Activated T-cell treated with anti-CD3 and anti-CD28 coated beads, Interleukin-2, amount 50 U/mL, for 24 hours (primary cell): ENCODE measurements at regions not wholly inside any gene's neighbourhood (a gene's known extent, or its start where the extent isn't known, plus 50 kb on each side); places are given as distances from the start of the nearest gene placed in this dataset.

Experiments used
- DNase-seq: peaks from one replicate; pipeline ENCODE4 v3.0.0-alpha.2; 2020
- H3K27ac Mint-ChIP-seq: 2 replicates; pipeline ENCODE4 v1.8.0; 2020; ENCODE audit warnings: mild to moderate bottlenecking, mixed read lengths
- H3K27me3 Mint-ChIP-seq: 2 replicates; pipeline ENCODE4 v1.8.0; 2020; ENCODE audit warnings: mixed read lengths
- H3K36me3 Mint-ChIP-seq: 2 replicates; pipeline ENCODE4 v1.8.0; 2020; ENCODE audit warnings: low read depth, mixed read lengths
- H3K4me1 Mint-ChIP-seq: 2 replicates; pipeline ENCODE4 v1.8.0; 2020; ENCODE audit warnings: low read depth, mixed read lengths
- H3K4me3 Mint-ChIP-seq: 2 replicates; pipeline ENCODE4 v1.8.0; 2020; ENCODE audit warnings: mild to moderate bottlenecking, moderate library complexity, mixed read lengths
- H3K9me3 Mint-ChIP-seq: 2 replicates; pipeline ENCODE4 v1.8.0; 2020; ENCODE audit warnings: mixed read lengths

DNA sequence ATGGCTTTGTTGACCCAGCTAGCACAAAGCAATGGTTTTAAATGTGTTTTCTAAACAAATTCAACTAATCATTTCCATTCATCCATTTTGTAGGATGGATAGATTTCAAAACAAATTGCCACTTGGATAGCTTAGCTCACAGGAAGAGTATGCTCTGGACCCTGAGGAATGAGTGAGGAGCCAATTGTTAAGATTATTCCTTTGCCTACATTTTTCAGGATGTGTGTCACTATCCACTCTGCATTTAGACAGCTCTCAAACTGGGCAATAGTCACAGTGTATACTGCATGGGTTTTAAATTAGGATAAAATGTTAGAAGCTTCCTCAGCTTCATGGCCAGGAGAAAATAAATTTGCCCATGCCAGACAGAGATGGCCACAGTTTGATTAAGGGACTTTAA is 605.6 kb upstream of the TEX47 start:
- no peak for DNase-seq
- Mint-ChIP-seq H3K36me3 (no peaks in the 10 kb centered on the region), H3K9me3 (no peaks in the 10 kb centered on the region)

DNA sequence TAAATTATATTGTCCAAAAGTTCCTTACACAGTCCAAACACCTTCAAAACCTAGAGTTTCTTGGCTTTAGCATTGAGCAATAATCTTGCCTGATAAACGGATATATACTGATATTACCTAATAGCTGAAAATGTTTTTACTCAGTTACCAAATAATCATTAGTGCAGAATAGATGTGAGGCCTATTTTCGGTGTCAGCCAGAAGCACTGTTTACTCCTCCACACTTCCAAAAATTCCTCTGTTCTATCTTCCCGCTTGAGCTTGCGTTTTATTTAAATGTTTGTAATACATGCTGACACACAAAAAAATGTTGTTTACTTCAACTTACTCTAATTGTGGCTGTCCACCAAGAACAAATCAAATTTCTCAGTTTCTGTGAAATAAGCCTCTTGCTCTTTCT is 606.2 kb upstream of the TEX47 start:
- Mint-ChIP-seq H3K27ac (no peak overlapping the region), H3K4me3 (no peak overlapping the region), H3K4me1 (no peaks in the 10 kb centered on the region), H3K9me3 (no peaks in the 10 kb centered on the region), H3K36me3 (no peaks in the 10 kb centered on the region), H3K27me3 (no peaks in the 10 kb centered on the region)
- no peak for DNase-seq

More for the DNA sequence above, 605.6 kb upstream of the TEX47 start:
- Mint-ChIP-seq H3K27ac (no peak overlapping the region), H3K4me3 (no peak overlapping the region), H3K27me3 (no peaks in the 10 kb centered on the region), H3K4me1 (no peaks in the 10 kb centered on the region)

GRCh38 chr7:89451911-89452310 is 656.4 kb upstream of the TEX47 start:
- no peak overlapping the region for H3K27ac Mint-ChIP-seq
- H3K4me3 Mint-ChIP-seq = no peak overlapping the region
- no peaks in the 10 kb centered on the region for H3K27me3 Mint-ChIP-seq
- H3K4me1 Mint-ChIP-seq = no peaks in the 10 kb centered on the region
- no peaks in the 10 kb centered on the region for H3K36me3 Mint-ChIP-seq
- H3K9me3 Mint-ChIP-seq = peaks cover 2% of the 10 kb centered on the region
- DNase-seq = no peak

DNA sequence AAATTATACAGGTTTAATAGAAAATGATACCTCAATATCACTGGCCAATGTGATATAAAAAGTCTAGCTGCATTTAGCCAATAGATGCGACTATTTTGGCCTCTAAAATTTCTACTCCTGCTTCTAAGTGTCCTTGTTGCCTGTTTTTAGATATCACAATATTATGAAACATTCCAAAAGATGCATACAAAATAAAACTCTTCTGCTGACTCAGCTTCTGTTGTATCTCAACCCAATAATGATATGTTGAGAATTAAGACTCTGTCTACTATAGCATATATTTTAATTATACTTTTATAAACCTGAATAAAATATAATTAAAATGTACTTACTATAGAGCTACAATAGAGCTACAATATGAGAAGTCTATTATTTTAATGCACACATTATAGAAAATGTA is 661.0 kb upstream of the TEX47 start:
- no peak overlapping the region for H3K4me3 Mint-ChIP-seq
- no peaks in the 10 kb centered on the region for H3K9me3 Mint-ChIP-seq
- H3K27me3 Mint-ChIP-seq = no peaks in the 10 kb centered on the region
- H3K27ac Mint-ChIP-seq = no peak overlapping the region
- no peak for DNase-seq
- H3K36me3 Mint-ChIP-seq = no peaks in the 10 kb centered on the region
- H3K4me1 Mint-ChIP-seq = no peaks in the 10 kb centered on the region

DNA sequence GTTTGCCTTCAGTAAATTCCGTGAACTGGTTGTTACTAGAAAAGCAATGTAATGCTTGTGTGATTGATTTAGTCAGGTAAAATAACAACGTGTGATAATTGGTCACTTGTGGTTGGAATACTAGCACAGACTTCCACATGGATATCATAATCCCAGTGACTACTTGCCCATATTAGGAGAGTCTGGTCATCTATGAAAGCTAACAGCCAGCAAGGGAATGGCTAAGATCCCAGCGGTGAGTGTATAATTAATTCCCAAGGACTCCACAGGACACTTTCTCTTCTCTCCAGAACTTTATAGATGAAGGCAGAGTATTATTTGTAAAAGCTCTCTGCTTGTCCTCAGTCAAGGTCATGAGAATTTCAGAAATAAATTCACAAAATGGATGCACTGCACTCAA is 662.6 kb upstream of the TEX47 start:
- Mint-ChIP-seq H3K27me3 (no peaks in the 10 kb centered on the region), H3K4me3 (no peak overlapping the region), H3K27ac (no peak overlapping the region), H3K9me3 (no peaks in the 10 kb centered on the region), H3K4me1 (no peaks in the 10 kb centered on the region), H3K36me3 (no peaks in the 10 kb centered on the region)
- DNase-seq = no peak

GRCh38 chr7:89474456-89474855 is 678.9 kb upstream of the TEX47 start:
- Mint-ChIP-seq H3K36me3 (no peaks in the 10 kb centered on the region), H3K27me3 (no peaks in the 10 kb centered on the region), H3K4me1 (no peaks in the 10 kb centered on the region), H3K27ac (no peak overlapping the region), H3K4me3 (no peak overlapping the region), H3K9me3 (peaks cover 11% of the 10 kb centered on the region)
- no peak for DNase-seq

- Mint-ChIP-seq H3K4me1 (no peaks in the 10 kb centered on the region), H3K4me3 (no peak overlapping the region), H3K36me3 (no peaks in the 10 kb centered on the region), H3K9me3 (no peaks in the 10 kb centered on the region), H3K27ac (no peak overlapping the region), H3K27me3 (no peaks in the 10 kb centered on the region)
- no peak for DNase-seq
Measured at GRCh38 chr7:89477991-89478390, 676.3 kb upstream of the STEAP1 start.

DNA sequence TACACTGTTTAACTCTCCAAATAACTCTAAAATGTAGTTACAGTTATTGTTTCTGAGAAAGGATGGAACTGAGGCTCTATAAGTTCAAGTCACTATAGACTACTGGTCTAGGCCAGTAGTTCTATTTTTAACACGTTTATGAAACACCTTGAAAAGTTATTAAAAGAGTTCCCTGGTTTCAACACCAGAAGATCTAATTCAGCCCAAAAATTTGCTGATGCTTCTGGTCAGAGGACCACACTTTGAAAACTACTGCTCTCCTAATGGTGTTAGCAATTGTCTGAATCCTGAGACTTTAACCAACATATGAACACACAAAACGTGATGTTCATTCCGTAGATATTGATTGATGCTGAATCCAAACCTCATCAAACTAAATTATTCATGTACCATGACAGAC is 658.6 kb upstream of the STEAP1 start:
- Mint-ChIP-seq H3K27ac (no peak overlapping the region), H3K27me3 (no peaks in the 10 kb centered on the region), H3K4me3 (no peak overlapping the region), H3K36me3 (no peaks in the 10 kb centered on the region), H3K9me3 (no peaks in the 10 kb centered on the region), H3K4me1 (no peaks in the 10 kb centered on the region)
- no peak for DNase-seq

DNA sequence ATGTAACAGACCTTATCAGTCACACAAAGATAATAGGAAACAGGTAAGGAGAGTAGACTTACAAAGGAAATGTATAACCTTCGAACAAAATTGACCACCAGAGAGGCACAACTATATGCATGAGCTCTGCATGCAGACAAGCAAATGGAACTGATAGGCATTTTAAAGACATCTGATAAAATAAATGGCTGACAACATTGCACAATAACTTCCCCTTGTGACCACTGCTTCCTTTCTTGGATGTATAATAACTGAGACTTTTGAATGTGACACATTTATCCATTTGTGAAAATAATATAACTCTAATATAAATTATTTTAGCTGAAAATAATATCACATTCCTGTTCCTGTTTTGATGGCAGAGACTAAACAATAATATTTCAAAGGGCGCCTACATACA is 654.2 kb upstream of the STEAP1 start:
- no peak overlapping the region for H3K27ac Mint-ChIP-seq

GRCh38 chr7:89503281-89503680 is 651.0 kb upstream of the STEAP1 start:
- H3K9me3 Mint-ChIP-seq = no peaks in the 10 kb centered on the region
- no peaks in the 10 kb centered on the region for H3K27me3 Mint-ChIP-seq
- H3K36me3 Mint-ChIP-seq = no peaks in the 10 kb centered on the region
- no peak overlapping the region for H3K4me3 Mint-ChIP-seq
- no peak overlapping the region for H3K27ac Mint-ChIP-seq
- H3K4me1 Mint-ChIP-seq = no peaks in the 10 kb centered on the region
- DNase-seq = no peak

More for the DNA sequence above, 654.2 kb upstream of the STEAP1 start:
- Mint-ChIP-seq H3K36me3 (no peaks in the 10 kb centered on the region), H3K9me3 (no peaks in the 10 kb centered on the region), H3K4me1 (no peaks in the 10 kb centered on the region), H3K4me3 (no peak overlapping the region), H3K27me3 (no peaks in the 10 kb centered on the region)
- DNase-seq = no peak

DNA sequence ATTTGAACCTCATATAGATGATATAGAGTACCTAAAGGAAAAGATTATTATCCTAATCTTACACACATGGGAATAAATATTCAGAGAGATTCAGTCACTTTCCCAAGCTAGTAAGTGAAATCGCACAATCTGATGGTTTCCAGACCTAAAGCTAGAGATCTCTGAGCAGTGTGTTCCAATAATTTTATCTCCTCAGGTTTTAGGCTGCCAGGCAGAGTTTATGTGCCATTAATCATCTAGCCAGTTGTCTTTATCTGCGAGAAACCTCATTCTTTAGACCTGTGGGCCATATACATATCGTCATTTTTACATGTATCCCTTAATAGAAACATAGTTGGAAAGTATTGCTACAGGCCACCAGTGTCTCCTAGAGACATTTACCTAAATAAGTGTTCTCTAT is 647.2 kb upstream of the STEAP1 start:
- Mint-ChIP-seq H3K27me3 (no peaks in the 10 kb centered on the region), H3K4me1 (no peaks in the 10 kb centered on the region), H3K36me3 (no peaks in the 10 kb centered on the region), H3K27ac (no peak overlapping the region), H3K9me3 (peaks cover 2% of the 10 kb centered on the region), H3K4me3 (no peak overlapping the region)
- DNase-seq = no peak

DNA sequence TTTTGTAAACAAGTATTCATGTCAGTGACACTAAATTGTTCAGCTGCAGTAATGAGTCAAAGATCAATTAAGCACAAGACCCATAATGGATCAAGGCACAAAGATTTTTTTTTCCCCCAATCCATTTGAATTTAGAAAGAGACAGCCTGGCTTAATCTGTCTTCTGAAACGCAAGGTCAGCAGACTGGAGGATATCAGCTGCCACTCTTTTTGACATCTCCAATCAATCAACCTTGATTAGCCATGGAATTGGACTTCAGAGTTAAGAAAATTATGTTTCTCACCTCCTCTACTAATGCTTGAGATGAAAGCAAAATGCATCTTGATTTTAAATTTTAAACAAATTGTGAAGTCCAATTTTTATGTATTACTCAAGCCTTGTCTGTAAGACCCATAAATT is 642.4 kb upstream of the STEAP1 start:
- Mint-ChIP-seq H3K36me3 (no peaks in the 10 kb centered on the region), H3K4me3 (no peak overlapping the region), H3K9me3 (peaks cover 2% of the 10 kb centered on the region), H3K27ac (no peak overlapping the region), H3K4me1 (no peaks in the 10 kb centered on the region), H3K27me3 (no peaks in the 10 kb centered on the region)
- no peak for DNase-seq

GRCh38 chr7:89514970-89515369 is 639.3 kb upstream of the STEAP1 start:
- no peaks in the 10 kb centered on the region for H3K27me3 Mint-ChIP-seq
- H3K36me3 Mint-ChIP-seq = no peaks in the 10 kb centered on the region
- H3K9me3 Mint-ChIP-seq = no peaks in the 10 kb centered on the region
- H3K27ac Mint-ChIP-seq = no peak overlapping the region
- no peak for DNase-seq
- no peak overlapping the region for H3K4me3 Mint-ChIP-seq
- no peaks in the 10 kb centered on the region for H3K4me1 Mint-ChIP-seq

DNA sequence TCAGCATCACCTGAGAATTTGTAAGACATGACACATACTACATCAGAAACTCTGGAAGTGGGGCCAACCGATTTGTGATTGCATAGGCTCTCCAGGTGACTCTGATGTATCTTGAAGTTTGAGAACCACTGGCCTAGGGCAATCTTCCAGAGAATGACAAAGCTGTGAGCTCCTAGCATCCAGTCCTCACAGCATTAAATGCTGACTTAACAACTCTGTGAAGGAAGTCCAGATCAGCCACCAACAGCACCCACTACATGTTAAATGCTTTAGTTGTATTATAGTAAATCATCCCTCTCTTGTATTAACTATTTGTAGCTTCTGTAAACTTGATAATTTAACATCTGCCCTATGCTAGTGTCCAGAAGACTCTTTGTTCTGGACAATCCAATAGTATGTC is 636.5 kb upstream of the STEAP1 start:
- no peak overlapping the region for H3K4me3 Mint-ChIP-seq
- no peaks in the 10 kb centered on the region for H3K4me1 Mint-ChIP-seq
- no peaks in the 10 kb centered on the region for H3K36me3 Mint-ChIP-seq
- no peak for DNase-seq
- no peak overlapping the region for H3K27ac Mint-ChIP-seq
- H3K9me3 Mint-ChIP-seq = no peaks in the 10 kb centered on the region
- no peaks in the 10 kb centered on the region for H3K27me3 Mint-ChIP-seq

GRCh38 chr7:89549768-89550167 is 604.5 kb upstream of the STEAP1 start:
- Mint-ChIP-seq H3K27me3 (no peaks in the 10 kb centered on the region), H3K36me3 (no peaks in the 10 kb centered on the region), H3K9me3 (peaks cover 4% of the 10 kb centered on the region), H3K4me1 (no peaks in the 10 kb centered on the region), H3K27ac (no peak overlapping the region), H3K4me3 (no peak overlapping the region)
- DNase-seq = no peak

- no peaks in the 10 kb centered on the region for H3K36me3 Mint-ChIP-seq
- H3K9me3 Mint-ChIP-seq = no peaks in the 10 kb centered on the region
- no peaks in the 10 kb centered on the region for H3K27me3 Mint-ChIP-seq
- no peak overlapping the region for H3K27ac Mint-ChIP-seq
- H3K4me1 Mint-ChIP-seq = no peaks in the 10 kb centered on the region
- no peak for DNase-seq
- H3K4me3 Mint-ChIP-seq = no peak overlapping the region
Measured at GRCh38 chr7:89554209-89554608, 600.1 kb upstream of the STEAP1 start.
